ENCODE measurements at regions not wholly inside any gene's neighbourhood (a gene's known extent, or its start where the extent isn't known, plus 50 kb on each side); places are given as distances from the start of the nearest gene placed in this dataset.

DNA sequence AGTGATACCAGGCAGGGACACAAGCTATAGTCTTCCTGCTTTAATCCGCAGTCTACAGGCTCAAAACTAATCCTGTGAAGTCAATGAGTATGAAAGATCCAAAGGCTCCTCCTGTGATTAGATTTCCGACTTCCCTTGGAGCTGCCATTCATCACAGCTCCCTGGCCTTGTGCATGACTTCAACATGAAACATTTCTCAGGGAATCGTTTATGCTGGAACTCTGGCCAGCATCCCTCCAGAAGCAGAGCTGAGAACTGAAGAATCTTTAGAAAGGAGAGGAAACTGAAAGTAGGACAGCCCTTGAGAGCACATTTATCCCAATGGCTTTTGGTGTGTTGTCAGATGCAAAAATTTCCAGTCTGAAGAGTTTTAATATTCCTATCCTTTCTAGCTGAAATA lies 84.3 kb upstream of the SESTD1 start:
- Histone ChIP-seq H2AFZ (ENCODE audit: insufficient read depth, low read depth, low read length, poor library complexity, severe bottlenecking) (no peak overlapping the region), H3K9ac (ENCODE audit: insufficient read depth, low read length, poor library complexity, severe bottlenecking) (no peak overlapping the region), H3K36me3 (replicated peaks in 1 of 2; ENCODE audit: control insufficient read depth in 1 of 2, insufficient read depth in 2 of 2, low read length in 2 of 2) (no peaks in the 10 kb centered on the region), H4K20me1 (ENCODE audit: insufficient read depth, low read length) (no peaks in the 10 kb centered on the region), H3K9me3 (replicated peaks in 1 of 2; ENCODE audit: control insufficient read depth in 1 of 2, insufficient read depth in 1 of 2, low read length in 2 of 2) (no peaks in the 10 kb centered on the region), H3K27ac (ENCODE audit: low read depth in 1 of 2, low read length in 2 of 2) (no peak overlapping the region), H3K79me2 (ENCODE audit: insufficient read depth, low read length) (no peaks in the 10 kb centered on the region), H3K4me3 (replicated peaks in 1 of 3; ENCODE audit: low read depth in 2 of 3, low read length in 3 of 3) (no peak overlapping the region), H3K27me3 (ENCODE audit: control insufficient read depth in 2 of 2, insufficient read depth in 2 of 2, low read length in 2 of 2) (no peaks in the 10 kb centered on the region), H3K4me1 (ENCODE audit: control insufficient read depth in 1 of 2, insufficient read depth in 2 of 2, low read length in 2 of 2) (peaks cover 0 to 8% of the 10 kb centered on the region in 2 donors), H3K4me2 (replicated peaks; ENCODE audit: extremely low read depth, low read length, poor library complexity, severe bottlenecking) (no peak overlapping the region)
- Mint-ChIP-seq H3K27ac (peak overlapping the region in 1 of 7 donors; percentile 49), H3K4me3 (no peak overlapping the region), H3K36me3 (no peaks in the 10 kb centered on the region), H3K4me1 (peaks cover 34% of the 10 kb centered on the region), H3K9me3 (peaks cover 0 to 3% (median 0%) of the 10 kb centered on the region in 7 donors), H3K27me3 (ENCODE audit: low read depth in 3 of 3) (peaks cover 0 to 2% (median 2%) of the 10 kb centered on the region in 3 donors)
- 100% methylated on average over 1 of the region's 3 CpGs for WGBS (ENCODE audit: insufficient coverage)
- intact Hi-C loops (cut with micrococcal nuclease): loop anchor here in 1 of 2 donors (10.0 kb wide), 1 partner anchor 124 kb away; no protein-coding TSS in a partner anchor
- TF ChIP-seq CTCF (IDR thresholded peaks at IDR 0.05): no peak
- DNase-seq: no peak

DNA sequence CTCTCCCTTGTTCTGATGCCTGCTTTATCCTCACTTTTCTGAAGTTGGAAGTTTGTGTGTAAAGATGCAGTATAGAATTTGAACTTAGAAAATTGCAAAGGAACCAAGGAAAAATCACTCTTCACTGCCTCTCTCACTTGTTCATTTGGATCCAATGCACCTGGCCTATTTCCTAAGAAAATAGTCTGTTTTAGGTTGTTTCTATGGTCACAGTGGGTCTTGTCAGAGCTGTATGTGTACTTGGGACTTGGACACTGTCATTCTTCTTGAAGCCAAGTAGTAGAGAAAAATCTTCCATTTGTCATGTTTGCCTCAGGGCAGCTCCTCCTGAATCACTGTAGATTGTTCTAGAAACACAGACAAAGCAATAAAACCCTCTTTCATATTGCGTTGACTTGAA lies 80.3 kb upstream of the SESTD1 start:
- H3K27me3 Mint-ChIP-seq (ENCODE audit: low read depth in 3 of 3): peaks cover 0 to 2% (median 0%) of the 10 kb centered on the region in 3 donors

More for the DNA sequence above, 80.3 kb upstream of the SESTD1 start:
- no peaks in the 10 kb centered on the region for H3K36me3 ChIP-seq (replicated peaks in 1 of 2; ENCODE audit: control insufficient read depth in 1 of 2, insufficient read depth in 2 of 2, low read length in 2 of 2)
- no peak overlapping the region for H3K27ac ChIP-seq (ENCODE audit: low read depth in 1 of 2, low read length in 2 of 2)
- H3K27me3 ChIP-seq (ENCODE audit: control insufficient read depth in 2 of 2, insufficient read depth in 2 of 2, low read length in 2 of 2): no peaks in the 10 kb centered on the region
- Mint-ChIP-seq H3K27ac (no peak overlapping the region), H3K9me3 (peaks cover 0 to 3% (median 0%) of the 10 kb centered on the region in 7 donors), H3K36me3 (no peaks in the 10 kb centered on the region), H3K4me3 (no peak overlapping the region), H3K4me1 (peaks cover 19% of the 10 kb centered on the region)
- H3K9ac ChIP-seq (ENCODE audit: insufficient read depth, low read length, poor library complexity, severe bottlenecking): no peak overlapping the region
- peaks cover 0 to 4% of the 10 kb centered on the region in 2 donors for H3K4me1 ChIP-seq (ENCODE audit: control insufficient read depth in 1 of 2, insufficient read depth in 2 of 2, low read length in 2 of 2)
- WGBS (ENCODE audit: insufficient coverage): no CpG with 5 or more reads among the region's 1 CpG
- no peak for DNase-seq
- no peaks in the 10 kb centered on the region for H3K9me3 ChIP-seq (replicated peaks in 1 of 2; ENCODE audit: control insufficient read depth in 1 of 2, insufficient read depth in 1 of 2, low read length in 2 of 2)
- intact Hi-C loops (cut with micrococcal nuclease): loop anchor here in 1 of 2 donors (10.0 kb wide), 1 partner anchor 120 kb away; no protein-coding TSS in a partner anchor
- no peak overlapping the region for H3K4me2 ChIP-seq (replicated peaks; ENCODE audit: extremely low read depth, low read length, poor library complexity, severe bottlenecking)
- H3K79me2 ChIP-seq (ENCODE audit: insufficient read depth, low read length): no peaks in the 10 kb centered on the region
- no peak overlapping the region for H3K4me3 ChIP-seq (replicated peaks in 1 of 3; ENCODE audit: low read depth in 2 of 3, low read length in 3 of 3)
- H2AFZ ChIP-seq (ENCODE audit: insufficient read depth, low read depth, low read length, poor library complexity, severe bottlenecking): peak overlapping the region; percentile 19
- no peaks in the 10 kb centered on the region for H4K20me1 ChIP-seq (ENCODE audit: insufficient read depth, low read length)
- TF ChIP-seq CTCF (IDR thresholded peaks at IDR 0.05): no peak
